OCI-LY7 (cell line): ENCODE measurements at regions not wholly inside any gene's neighbourhood (a gene's known extent, or its start where the extent isn't known, plus 50 kb on each side); places are given as distances from the start of the nearest gene placed in this dataset.

Experiments
- BruUV-seq: library from RNA; stranded (reverse); fragments of 400-500 nt; replicated peaks from 2 replicates; lab custom pipeline; 2021; lab: Mats Ljungman, UMichigan
- CTCF ChIA-PET: fragments of 300-600 bp; sonication (Branson Sonifier 250); formaldehyde crosslinking; loops from one replicate; lab custom pipeline; 2022; ENCODE audit warnings: antibody characterized with exemption; ENCODE audit not compliant: unreplicated experiment; lab: Charles Lee
- POLR2A ChIA-PET: fragments of 300-600 bp; sonication (Branson Sonifier 250); formaldehyde crosslinking; loops from one replicate; lab custom pipeline; 2022; ENCODE audit warnings: antibody characterized with exemption; lab: Charles Lee
- DNase-seq: peaks from one replicate; pipeline ENCODE4 v3.0.0-alpha.2; 2015; ENCODE audit warnings: low spot score
- H2AFZ ChIP-seq: fragments of 200-600 bp; sonication (generic), shearing (Covaris generic); 2 replicates; pipeline ENCODE4 v1.6.1; 2014; ENCODE audit warnings: mild to moderate bottlenecking, antibody characterized with exemption, low read length, moderate library complexity
- H3K27ac ChIP-seq: fragments of 200-600 bp; sonication (generic); 2 replicates; pipeline ENCODE4 v1.5.1; 2014; ENCODE audit warnings: mixed run types, low read depth, mild to moderate bottlenecking, moderate library complexity, low read length, inconsistent platforms; ENCODE audit not compliant: poor library complexity, severe bottlenecking
- H3K36me3 ChIP-seq: fragments of 200-600 bp; sonication (generic); 2 replicates; pipeline ENCODE4 v1.6.1; 2014; ENCODE audit warnings: mild to moderate bottlenecking, antibody characterized with exemption, low read length, moderate library complexity, mixed read lengths; ENCODE audit not compliant: insufficient read depth
- H3K4me1 ChIP-seq: fragments of 200-600 bp; sonication (generic); 2 replicates; pipeline ENCODE4 v1.5.1; 2014; ENCODE audit warnings: mild to moderate bottlenecking, low read length; ENCODE audit not compliant: insufficient read depth, poor library complexity, severe bottlenecking
- H3K4me2 ChIP-seq: fragments of 200-600 bp; sonication (generic); 2 replicates; pipeline ENCODE4 v1.6.1; 2014; ENCODE audit warnings: mild to moderate bottlenecking, low read length
- H3K4me3 ChIP-seq: fragments of 200-600 bp; sonication (generic); 2 replicates; pipeline ENCODE4 v1.5.1; 2014; ENCODE audit warnings: mild to moderate bottlenecking, low read depth, low read length; ENCODE audit not compliant: poor library complexity, severe bottlenecking
- H3K79me2 ChIP-seq: fragments of 200-600 bp; sonication (generic); 2 replicates; pipeline ENCODE4 v1.6.1; 2016; ENCODE audit warnings: low read depth, mild to moderate bottlenecking, low read length, moderate library complexity, mixed read lengths; ENCODE audit not compliant: insufficient read depth
- H3K9me2 ChIP-seq: fragments of 200-600 bp; sonication (generic); 2 replicates; pipeline ENCODE4 v1.6.1; 2016; ENCODE audit warnings: mild to moderate bottlenecking, low read length, mixed read lengths; ENCODE audit not compliant: insufficient read depth
- H3K9me3 ChIP-seq: fragments of 200-600 bp; sonication (generic); 2 replicates; pipeline ENCODE4 v1.6.1; 2014; ENCODE audit warnings: mild to moderate bottlenecking, mixed run types, low read length, mixed read lengths
- H4K20me1 ChIP-seq: fragments of 200-600 bp; sonication (generic); 2 replicates; pipeline ENCODE4 v1.6.1; 2014; ENCODE audit warnings: mild to moderate bottlenecking, antibody characterized with exemption, low read length, moderate library complexity, mixed read lengths; ENCODE audit not compliant: insufficient read depth
- EZH2phosphoT487 ChIP-seq: fragments of 200-600 bp; sonication (generic); IDR thresholded peaks from 2 replicates; pipeline ENCODE4 v1.6.1; 2018; ENCODE audit warnings: low read depth, borderline replicate concordance, mild to moderate bottlenecking, mixed run types, antibody characterized with exemption, low read length, moderate library complexity, mixed read lengths
- intact Hi-C: fragments of 100-400 bp; cut with micrococcal nuclease; formaldehyde crosslinking; loops from one replicate; pipeline ENCODE4 v1.10.0; 2022; ENCODE audit not compliant: unreplicated experiment
- TF ChIP-seq, protein P1 (sequence below): fragments of 200-600 bp; sonication (generic); conservative IDR thresholded peaks from 2 replicates; pipeline ENCODE4 v1.5.1; 2014; ENCODE audit warnings: mild to moderate bottlenecking, antibody characterized with exemption, low read length, moderate library complexity, mixed read lengths

DNA sequence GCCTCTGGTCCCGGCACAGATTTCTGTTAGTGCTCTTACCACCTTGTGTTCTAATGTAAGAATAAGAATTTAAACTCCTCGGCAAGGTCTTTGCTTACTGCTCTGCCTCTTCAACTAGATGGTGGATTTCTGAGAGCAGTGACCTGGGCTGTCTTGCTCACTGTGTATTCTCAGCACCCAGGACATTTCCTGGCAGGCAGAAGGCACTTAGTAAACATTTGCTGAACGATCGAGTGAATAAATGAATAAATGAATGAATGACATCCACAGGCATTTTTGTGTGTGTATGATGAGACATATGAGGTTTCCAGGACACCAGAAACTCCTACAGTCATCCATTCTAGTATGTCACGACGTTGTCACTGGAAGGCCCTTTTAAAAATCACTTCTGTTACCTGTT is 143.2 kb downstream of the BOD1 start:
- H3K4me3 ChIP-seq, result no peak overlapping the region
- no peak overlapping the region for H3K27ac ChIP-seq
- DNase-seq, result no peak
- TF ChIP-seq EZH2phosphoT487, result no peak
- TF ChIP-seq, protein P1, sequence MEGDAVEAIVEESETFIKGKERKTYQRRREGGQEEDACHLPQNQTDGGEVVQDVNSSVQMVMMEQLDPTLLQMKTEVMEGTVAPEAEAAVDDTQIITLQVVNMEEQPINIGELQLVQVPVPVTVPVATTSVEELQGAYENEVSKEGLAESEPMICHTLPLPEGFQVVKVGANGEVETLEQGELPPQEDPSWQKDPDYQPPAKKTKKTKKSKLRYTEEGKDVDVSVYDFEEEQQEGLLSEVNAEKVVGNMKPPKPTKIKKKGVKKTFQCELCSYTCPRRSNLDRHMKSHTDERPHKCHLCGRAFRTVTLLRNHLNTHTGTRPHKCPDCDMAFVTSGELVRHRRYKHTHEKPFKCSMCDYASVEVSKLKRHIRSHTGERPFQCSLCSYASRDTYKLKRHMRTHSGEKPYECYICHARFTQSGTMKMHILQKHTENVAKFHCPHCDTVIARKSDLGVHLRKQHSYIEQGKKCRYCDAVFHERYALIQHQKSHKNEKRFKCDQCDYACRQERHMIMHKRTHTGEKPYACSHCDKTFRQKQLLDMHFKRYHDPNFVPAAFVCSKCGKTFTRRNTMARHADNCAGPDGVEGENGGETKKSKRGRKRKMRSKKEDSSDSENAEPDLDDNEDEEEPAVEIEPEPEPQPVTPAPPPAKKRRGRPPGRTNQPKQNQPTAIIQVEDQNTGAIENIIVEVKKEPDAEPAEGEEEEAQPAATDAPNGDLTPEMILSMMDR, result no peak
- no peaks in the 10 kb centered on the region for H3K4me1 ChIP-seq
- no peaks in the 10 kb centered on the region for H3K9me3 ChIP-seq
- ChIA-PET POLR2A (no interaction called here), CTCF (no interaction called here)
- H3K36me3 ChIP-seq, result no peaks in the 10 kb centered on the region
- no peak overlapping the region for H2AFZ ChIP-seq
- no peaks in the 10 kb centered on the region for H4K20me1 ChIP-seq
- no peaks in the 10 kb centered on the region for H3K79me2 ChIP-seq
- no TSS peak for BruUV-seq
- intact Hi-C loops, result no loop called here
- H3K9me2 ChIP-seq, result no peaks in the 10 kb centered on the region
- H3K4me2 ChIP-seq, result no peak overlapping the region

DNA sequence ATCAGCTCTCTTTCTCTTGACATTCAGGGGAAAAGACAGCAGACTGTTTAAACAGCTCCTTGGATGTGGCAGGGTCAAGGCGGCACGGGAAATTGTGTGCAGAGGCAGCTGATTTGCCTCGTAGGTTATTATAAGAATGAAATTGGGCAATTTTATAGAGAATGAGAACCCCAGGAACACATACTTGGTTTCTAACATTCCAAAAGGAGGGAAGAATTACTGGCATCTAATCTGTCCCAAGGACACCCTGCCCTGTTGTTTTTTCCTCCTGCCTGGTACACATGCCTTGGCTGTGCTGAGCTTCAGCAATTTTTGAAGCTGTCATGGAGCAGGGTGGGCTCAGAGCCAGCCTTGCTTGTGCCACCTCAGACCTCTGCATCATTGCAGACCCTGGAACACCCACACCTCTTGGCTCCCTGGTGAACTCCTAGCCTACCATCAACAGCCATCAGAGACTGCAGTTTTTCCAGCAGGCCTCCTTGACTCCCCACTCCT is 143.6 kb downstream of the BOD1 start:
- Histone ChIP-seq H3K4me1 (no peaks in the 10 kb centered on the region), H3K4me2 (no peak overlapping the region), H3K9me3 (no peaks in the 10 kb centered on the region), H3K27ac (no peak overlapping the region), H2AFZ (no peak overlapping the region), H3K36me3 (no peaks in the 10 kb centered on the region), H3K4me3 (no peak overlapping the region), H3K79me2 (no peaks in the 10 kb centered on the region), H3K9me2 (no peaks in the 10 kb centered on the region), H4K20me1 (no peaks in the 10 kb centered on the region)
- no TSS peak for BruUV-seq
- ChIA-PET CTCF (no interaction called here), POLR2A (no interaction called here)
- no peak for DNase-seq
- no peak for TF ChIP-seq EZH2phosphoT487
- TF ChIP-seq, protein P1, result no peak
- intact Hi-C loops, result no loop called here

DNA sequence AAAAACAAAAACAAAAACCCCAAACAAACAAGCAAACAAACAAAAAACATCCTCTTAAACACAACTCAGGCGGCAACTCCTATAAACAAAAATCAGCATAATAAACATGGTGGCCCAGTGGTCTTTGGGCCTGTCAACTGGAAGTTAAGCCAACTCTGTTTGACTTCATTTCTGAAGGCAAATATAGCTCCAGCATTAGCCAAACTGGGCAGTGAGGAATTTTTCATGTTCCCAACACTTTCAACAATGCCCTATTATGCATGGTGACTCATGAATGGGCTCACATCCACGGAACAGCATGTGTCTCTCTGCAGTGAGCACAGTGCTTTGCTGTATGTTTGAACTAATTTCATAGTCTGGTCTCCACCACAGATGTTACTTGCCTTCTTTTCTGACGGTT is 143.9 kb upstream of the STC2 start:
- no peak overlapping the region for H3K4me3 ChIP-seq
- no peak overlapping the region for H2AFZ ChIP-seq
- H3K9me2 ChIP-seq, result no peaks in the 10 kb centered on the region
- H3K4me1 ChIP-seq, result no peaks in the 10 kb centered on the region
- CTCF ChIA-PET, result no interaction called here
- H3K4me2 ChIP-seq, result no peak overlapping the region
- intact Hi-C loops, result no loop called here
- no TSS peak for BruUV-seq
- H3K79me2 ChIP-seq, result no peaks in the 10 kb centered on the region
- no peak for DNase-seq
- POLR2A ChIA-PET, result no interaction called here
- H3K36me3 ChIP-seq, result no peaks in the 10 kb centered on the region
- TF ChIP-seq, protein P1, result no peak
- TF ChIP-seq EZH2phosphoT487, result no peak
- no peak overlapping the region for H3K27ac ChIP-seq
- no peaks in the 10 kb centered on the region for H4K20me1 ChIP-seq
- H3K9me3 ChIP-seq, result no peaks in the 10 kb centered on the region
